ENCODE measurements at regions not wholly inside any gene's neighbourhood (a gene's known extent, or its start where the extent isn't known, plus 50 kb on each side); places are given as distances from the start of the nearest gene placed in this dataset.
"Not testable (repeated sequence)": the region's sequence is repeated elsewhere in the genome, so short reads cannot be mapped to it uniquely, and the experiment has no call there.

DNA sequence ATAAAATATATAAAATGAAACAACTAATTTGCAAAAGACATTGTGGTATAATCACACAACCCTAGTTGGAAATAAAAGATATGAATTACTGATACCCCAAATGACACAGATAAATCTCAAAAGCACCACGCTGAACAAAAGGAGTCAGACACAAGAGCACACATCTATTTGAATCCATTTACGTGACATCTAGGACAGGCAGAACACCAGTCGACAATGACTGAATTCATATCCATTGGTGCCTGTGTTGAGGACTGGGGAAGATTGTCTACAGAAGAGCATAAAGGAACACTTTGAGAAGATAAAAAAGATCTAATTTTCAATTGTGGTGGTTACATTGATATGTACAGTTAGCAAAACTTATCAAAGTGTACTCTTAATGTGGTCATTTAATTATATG lies 874.1 kb downstream of the LTN1 start:
- TF ChIP-seq, protein P1, sequence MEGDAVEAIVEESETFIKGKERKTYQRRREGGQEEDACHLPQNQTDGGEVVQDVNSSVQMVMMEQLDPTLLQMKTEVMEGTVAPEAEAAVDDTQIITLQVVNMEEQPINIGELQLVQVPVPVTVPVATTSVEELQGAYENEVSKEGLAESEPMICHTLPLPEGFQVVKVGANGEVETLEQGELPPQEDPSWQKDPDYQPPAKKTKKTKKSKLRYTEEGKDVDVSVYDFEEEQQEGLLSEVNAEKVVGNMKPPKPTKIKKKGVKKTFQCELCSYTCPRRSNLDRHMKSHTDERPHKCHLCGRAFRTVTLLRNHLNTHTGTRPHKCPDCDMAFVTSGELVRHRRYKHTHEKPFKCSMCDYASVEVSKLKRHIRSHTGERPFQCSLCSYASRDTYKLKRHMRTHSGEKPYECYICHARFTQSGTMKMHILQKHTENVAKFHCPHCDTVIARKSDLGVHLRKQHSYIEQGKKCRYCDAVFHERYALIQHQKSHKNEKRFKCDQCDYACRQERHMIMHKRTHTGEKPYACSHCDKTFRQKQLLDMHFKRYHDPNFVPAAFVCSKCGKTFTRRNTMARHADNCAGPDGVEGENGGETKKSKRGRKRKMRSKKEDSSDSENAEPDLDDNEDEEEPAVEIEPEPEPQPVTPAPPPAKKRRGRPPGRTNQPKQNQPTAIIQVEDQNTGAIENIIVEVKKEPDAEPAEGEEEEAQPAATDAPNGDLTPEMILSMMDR (IDR thresholded peaks at IDR 0.05; ENCODE audit: borderline replicate concordance, control extremely low read depth, extremely low read depth, insufficient read depth, missing control alignments) = no peak
- DNase-seq (ENCODE audit: low spot score) = no peak
- in situ Hi-C loops (cut with MboI; ENCODE audit: low sequenced_read_pairs, unreplicated experiment) = no loop called here

DNA sequence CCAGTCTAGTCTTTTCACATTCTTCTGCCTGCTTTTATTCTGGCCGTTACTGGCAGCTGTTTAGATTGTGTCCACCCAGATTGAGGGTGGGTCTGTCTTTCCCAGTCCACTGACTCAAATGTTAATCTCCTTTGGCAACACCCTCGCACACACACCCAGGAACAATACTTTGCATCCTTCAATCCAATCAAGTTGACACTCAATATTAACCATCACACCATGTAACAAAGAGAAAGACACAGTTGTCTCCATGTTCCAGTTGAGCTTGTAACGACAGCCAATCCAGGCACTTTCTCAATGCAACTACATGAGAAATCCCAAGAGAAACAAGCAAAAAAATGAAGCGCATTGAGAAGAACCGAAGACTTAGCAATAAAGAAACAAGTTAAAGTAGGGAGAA lies 877.7 kb downstream of the LTN1 start:
- in situ Hi-C loops (cut with MboI; ENCODE audit: low sequenced_read_pairs, unreplicated experiment); DNase-seq (ENCODE audit: low spot score): not testable (repeated sequence)

DNA sequence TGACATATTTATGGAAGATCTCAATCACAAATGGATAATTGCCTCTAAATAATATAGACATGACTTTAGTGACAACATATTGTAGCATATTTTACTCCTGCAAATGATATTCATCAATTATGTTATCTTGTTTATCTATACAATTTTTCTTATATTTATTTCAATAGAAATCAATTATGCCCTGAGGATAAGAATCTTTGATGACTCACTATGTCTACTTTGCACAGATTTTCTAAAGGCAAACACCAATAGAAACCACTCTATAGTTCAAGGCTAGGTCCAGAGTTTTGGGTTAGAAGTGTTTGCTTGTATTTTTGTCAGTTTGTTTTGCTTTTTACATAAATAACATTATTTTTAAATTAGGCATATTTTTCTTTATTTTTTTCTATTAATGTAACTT lies 879.0 kb downstream of the LTN1 start:
- in situ Hi-C loops (cut with MboI; ENCODE audit: low sequenced_read_pairs, unreplicated experiment) = no loop called here
- DNase-seq (ENCODE audit: low spot score) = no peak
- TF ChIP-seq, protein P1 (IDR thresholded peaks at IDR 0.05; ENCODE audit: borderline replicate concordance, control extremely low read depth, extremely low read depth, insufficient read depth, missing control alignments) = no peak

DNA sequence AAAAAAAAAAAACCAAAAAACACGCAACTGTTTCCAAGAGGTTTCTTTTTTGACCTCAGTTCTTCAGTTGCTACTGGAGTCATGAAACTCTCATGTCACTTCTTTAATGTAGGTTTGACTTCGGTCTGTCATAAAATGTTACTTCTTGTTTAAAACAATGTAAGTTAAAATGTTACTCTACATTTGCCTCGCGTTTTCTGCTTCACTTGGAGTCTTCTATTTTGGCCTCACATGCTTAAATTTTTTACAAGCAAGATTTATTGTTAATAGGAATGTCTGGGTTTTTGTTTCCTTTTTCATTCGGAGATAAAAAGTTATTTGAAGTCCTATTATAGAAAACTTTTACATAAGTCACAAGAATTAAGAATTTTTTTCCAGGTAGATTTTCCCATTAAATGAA lies 880.2 kb downstream of the LTN1 start:
- no peak for DNase-seq (ENCODE audit: low spot score)
- in situ Hi-C loops (cut with MboI; ENCODE audit: low sequenced_read_pairs, unreplicated experiment) = no loop called here
- TF ChIP-seq, protein P1 (IDR thresholded peaks at IDR 0.05; ENCODE audit: borderline replicate concordance, control extremely low read depth, extremely low read depth, insufficient read depth, missing control alignments) = no peak

DNA sequence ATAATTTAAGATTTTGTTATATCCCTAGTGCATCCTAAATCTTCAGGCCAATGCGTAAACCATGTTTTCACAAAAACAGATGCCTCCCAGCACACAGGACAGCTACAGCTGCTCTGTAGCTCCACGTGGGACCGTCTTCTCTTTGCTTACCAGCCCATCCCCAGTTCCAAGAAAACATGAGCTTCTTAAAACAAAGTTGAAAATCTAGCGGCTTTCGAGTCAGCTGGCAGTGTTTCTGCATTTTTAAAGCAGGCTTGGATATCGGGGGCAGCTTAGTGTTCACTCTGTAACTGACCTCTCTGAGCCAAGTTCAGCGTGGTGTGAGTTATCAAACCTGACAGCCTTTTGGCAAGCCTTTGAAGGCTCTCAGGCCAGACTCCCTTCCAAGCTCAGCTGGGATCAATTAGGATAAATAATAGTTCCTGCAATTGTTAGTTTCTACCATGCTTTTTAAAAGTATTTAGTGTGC lies 881.5 kb downstream of the LTN1 start:
- DNase-seq (ENCODE audit: low spot score) = no peak
- in situ Hi-C loops (cut with MboI; ENCODE audit: low sequenced_read_pairs, unreplicated experiment) = no loop called here
- TF ChIP-seq, protein P1 (IDR thresholded peaks at IDR 0.05; ENCODE audit: borderline replicate concordance, control extremely low read depth, extremely low read depth, insufficient read depth, missing control alignments) = no peak

DNA sequence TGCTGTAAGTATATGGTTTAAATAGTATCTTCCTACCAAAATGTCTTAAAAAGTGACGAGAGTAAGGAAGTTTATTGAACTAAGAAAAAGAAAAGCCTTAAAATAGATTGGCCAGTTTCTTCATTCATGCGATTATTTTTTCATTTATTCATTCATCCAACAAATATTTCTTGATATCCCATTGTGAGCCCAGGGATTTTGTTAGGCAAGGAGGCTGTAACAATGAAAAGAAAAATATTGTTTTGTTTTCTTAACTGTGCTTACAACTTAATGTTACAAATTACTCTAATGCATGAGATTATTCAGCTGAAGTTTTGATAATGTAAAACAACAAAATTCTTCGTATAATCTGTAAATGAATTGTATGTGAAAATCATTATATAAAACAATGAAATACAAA lies 882.0 kb downstream of the LTN1 start:
- DNase-seq (ENCODE audit: low spot score) = no peak
- in situ Hi-C loops (cut with MboI; ENCODE audit: low sequenced_read_pairs, unreplicated experiment) = no loop called here
- TF ChIP-seq, protein P1 (IDR thresholded peaks at IDR 0.05; ENCODE audit: borderline replicate concordance, control extremely low read depth, extremely low read depth, insufficient read depth, missing control alignments) = no peak

DNA sequence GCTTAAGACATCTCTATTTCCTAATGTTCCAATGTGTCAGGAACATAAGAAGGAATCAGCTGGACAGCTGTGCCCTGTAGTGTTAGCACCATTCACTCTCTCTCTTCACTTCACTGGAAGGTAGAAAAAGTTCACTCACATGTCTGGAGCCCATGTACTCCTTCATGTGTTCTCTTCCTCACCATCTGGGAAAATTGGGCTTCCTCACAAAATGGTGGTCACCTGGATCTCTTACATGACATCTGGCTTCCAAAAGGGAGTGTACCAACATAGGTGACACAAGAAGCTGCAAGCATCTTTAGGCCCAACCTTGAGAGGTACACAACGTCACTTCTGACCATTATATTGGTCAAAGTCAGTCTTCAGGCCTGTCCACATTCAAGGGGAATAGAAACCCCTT lies 882.6 kb downstream of the LTN1 start:
- in situ Hi-C loops (cut with MboI; ENCODE audit: low sequenced_read_pairs, unreplicated experiment) = no loop called here
- TF ChIP-seq, protein P1 (IDR thresholded peaks at IDR 0.05; ENCODE audit: borderline replicate concordance, control extremely low read depth, extremely low read depth, insufficient read depth, missing control alignments) = no peak
- no peak for DNase-seq (ENCODE audit: low spot score)
